NT2/D1 (cell line): ENCODE measurements at regions not wholly inside any gene's neighbourhood (a gene's known extent, or its start where the extent isn't known, plus 50 kb on each side); places are given as distances from the start of the nearest gene placed in this dataset.

Experiments used
- DNase-seq: peaks from one replicate; pipeline ENCODE4 v3.0.0-alpha.2; 2011; ENCODE audit warnings: low read depth, low spot score
- H3K27me3 ChIP-seq: 2 replicates; pipeline ENCODE4 v1.6.0; 2011; ENCODE audit warnings: mild to moderate bottlenecking; ENCODE audit not compliant: insufficient read length, insufficient read depth
- H3K36me3 ChIP-seq: 2 replicates; pipeline ENCODE4 v1.6.1; 2011; ENCODE audit warnings: mild to moderate bottlenecking, low read length, mixed read lengths; ENCODE audit not compliant: insufficient read depth, insufficient read length
- H3K4me1 ChIP-seq: 2 replicates; pipeline ENCODE4 v1.5.1; 2011; ENCODE audit not compliant: insufficient read depth, insufficient read length
- H3K4me3 ChIP-seq: 2 replicates; pipeline ENCODE4 v1.5.1; 2011; ENCODE audit warnings: low read depth; ENCODE audit not compliant: insufficient read length
- H3K9ac ChIP-seq: 2 replicates; pipeline ENCODE4 v1.6.0; 2011; ENCODE audit warnings: low read depth; ENCODE audit not compliant: insufficient read length
- H3K9me3 ChIP-seq: 2 replicates; pipeline ENCODE4 v1.5.1; 2011; ENCODE audit warnings: mild to moderate bottlenecking, low read length; ENCODE audit not compliant: insufficient read depth
- SUZ12 ChIP-seq: IDR thresholded peaks from 2 replicates; pipeline ENCODE4 v1.6.1; 2011; ENCODE audit not compliant: insufficient read length, insufficient read depth; ENCODE audit errors: extremely low read depth
- YY1 ChIP-seq: IDR thresholded peaks from 2 replicates; pipeline ENCODE4 v1.6.1; 2011; ENCODE audit not compliant: insufficient read length, insufficient read depth
- ZNF274 ChIP-seq: IDR thresholded peaks from 2 replicates; pipeline ENCODE4 v1.6.1; 2011; ENCODE audit warnings: mild to moderate bottlenecking, low read depth, low read length

DNA sequence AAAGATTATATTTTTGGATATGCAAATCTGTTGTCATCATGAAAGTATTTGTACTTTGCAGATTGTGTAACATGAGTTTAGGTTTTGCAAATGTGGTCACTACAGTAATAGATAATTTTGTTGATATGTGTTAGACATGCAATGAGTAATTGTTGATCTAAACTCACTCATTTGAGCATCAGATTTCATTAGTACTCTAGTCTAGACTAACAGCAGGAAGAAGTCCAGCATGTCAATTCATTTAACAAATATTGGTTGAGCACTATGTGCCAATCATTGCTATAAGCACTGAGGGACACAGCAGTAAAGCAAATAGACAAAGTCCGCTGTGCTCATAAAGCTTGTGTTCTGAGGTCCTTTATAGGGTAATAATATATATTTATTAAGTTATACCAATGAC lies 350.0 kb downstream of the USP25 start:
- no peak for DNase-seq
- Histone ChIP-seq H3K9me3 (no peaks in the 10 kb centered on the region), H3K27me3 (no peaks in the 10 kb centered on the region), H3K4me1 (no peaks in the 10 kb centered on the region), H3K36me3 (no peaks in the 10 kb centered on the region), H3K4me3 (no peak overlapping the region), H3K9ac (no peak overlapping the region)
- no peak for TF ChIP-seq YY1
- TF ChIP-seq SUZ12, result no peak
- no peak for TF ChIP-seq ZNF274

- Histone ChIP-seq H3K4me3 (no peak overlapping the region), H3K9ac (no peak overlapping the region), H3K4me1 (no peaks in the 10 kb centered on the region), H3K9me3 (no peaks in the 10 kb centered on the region), H3K36me3 (no peaks in the 10 kb centered on the region), H3K27me3 (no peaks in the 10 kb centered on the region)
- DNase-seq, result no peak
- TF ChIP-seq ZNF274, result no peak
- no peak for TF ChIP-seq YY1
- TF ChIP-seq SUZ12, result no peak
Measured at GRCh38 chr21:16081304-16081703, 351.5 kb downstream of the USP25 start.

GRCh38 chr21:16082038-16082816 lies 352.4 kb downstream of the USP25 start:
- H3K9me3 ChIP-seq, result no peaks in the 10 kb centered on the region
- H3K36me3 ChIP-seq, result no peaks in the 10 kb centered on the region
- H3K4me1 ChIP-seq, result no peaks in the 10 kb centered on the region
- H3K9ac ChIP-seq, result no peak overlapping the region
- H3K4me3 ChIP-seq, result no peak overlapping the region
- no peaks in the 10 kb centered on the region for H3K27me3 ChIP-seq
- no peak for TF ChIP-seq ZNF274
- TF ChIP-seq YY1, result no peak
- TF ChIP-seq SUZ12, result no peak
- no peak for DNase-seq

DNA sequence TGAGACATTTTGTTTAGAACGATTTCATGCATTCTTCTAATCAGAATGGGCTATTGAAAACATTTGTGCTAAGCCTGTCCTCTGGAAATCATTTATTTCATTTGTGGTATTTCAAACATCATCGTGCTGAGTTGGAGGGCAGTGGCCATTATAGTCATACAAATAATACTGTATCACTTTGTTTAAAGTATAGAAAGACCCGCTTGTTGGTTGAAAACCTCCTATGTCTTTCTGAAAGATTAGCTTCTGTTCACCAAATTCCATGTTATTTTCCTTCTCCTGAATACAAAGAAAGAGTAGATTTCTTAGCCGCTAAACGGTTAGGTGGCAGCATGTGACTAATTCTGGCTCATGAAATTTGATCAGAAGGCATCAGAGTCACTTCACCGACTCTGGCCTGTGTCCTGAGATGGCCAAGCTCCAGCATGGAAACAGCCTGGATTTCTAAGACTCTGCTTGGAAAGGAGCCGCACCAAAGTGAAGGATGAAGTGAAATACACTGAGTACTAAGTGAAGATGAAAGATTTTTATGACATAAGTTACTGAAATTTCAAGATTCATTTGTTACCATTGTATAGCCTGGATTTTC lies 355.1 kb downstream of the USP25 start:
- TF ChIP-seq YY1 (no peak), SUZ12 (no peak), ZNF274 (no peak)
- Histone ChIP-seq H3K9me3 (no peaks in the 10 kb centered on the region), H3K27me3 (no peaks in the 10 kb centered on the region), H3K4me1 (no peaks in the 10 kb centered on the region), H3K4me3 (no peak overlapping the region), H3K9ac (no peak overlapping the region), H3K36me3 (no peaks in the 10 kb centered on the region)
- no peak for DNase-seq

GRCh38 chr21:16085421-16085820 lies 355.6 kb downstream of the USP25 start:
- no peaks in the 10 kb centered on the region for H3K9me3 ChIP-seq
- no peak for DNase-seq
- H3K4me1 ChIP-seq, result no peaks in the 10 kb centered on the region
- no peak for TF ChIP-seq YY1
- no peak for TF ChIP-seq ZNF274
- no peak for TF ChIP-seq SUZ12
- no peak overlapping the region for H3K4me3 ChIP-seq
- no peaks in the 10 kb centered on the region for H3K27me3 ChIP-seq
- no peak overlapping the region for H3K9ac ChIP-seq
- no peaks in the 10 kb centered on the region for H3K36me3 ChIP-seq

DNA sequence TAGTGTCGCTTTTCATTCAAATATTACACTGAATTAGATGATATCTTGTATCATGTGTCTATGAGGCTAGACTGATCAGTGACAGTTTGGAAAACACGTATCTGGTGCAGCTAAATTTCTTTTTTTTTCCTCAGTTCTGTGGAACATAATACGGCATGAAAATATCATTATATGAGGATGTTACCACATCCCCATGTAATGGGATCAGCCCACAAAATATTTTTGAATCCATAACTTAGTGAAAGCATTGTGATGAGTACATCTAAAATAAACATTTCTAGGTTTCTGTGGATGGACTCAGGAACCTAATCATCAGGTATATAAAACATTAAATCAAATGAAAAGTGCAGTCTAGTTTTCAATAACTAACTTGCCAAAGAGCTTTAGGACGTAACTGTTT lies 356.3 kb downstream of the USP25 start:
- no peaks in the 10 kb centered on the region for H3K36me3 ChIP-seq
- H3K9ac ChIP-seq, result no peak overlapping the region
- no peaks in the 10 kb centered on the region for H3K27me3 ChIP-seq
- DNase-seq, result no peak
- H3K4me3 ChIP-seq, result no peak overlapping the region
- H3K4me1 ChIP-seq, result no peaks in the 10 kb centered on the region
- TF ChIP-seq ZNF274 (no peak), SUZ12 (no peak), YY1 (no peak)
- no peaks in the 10 kb centered on the region for H3K9me3 ChIP-seq

DNA sequence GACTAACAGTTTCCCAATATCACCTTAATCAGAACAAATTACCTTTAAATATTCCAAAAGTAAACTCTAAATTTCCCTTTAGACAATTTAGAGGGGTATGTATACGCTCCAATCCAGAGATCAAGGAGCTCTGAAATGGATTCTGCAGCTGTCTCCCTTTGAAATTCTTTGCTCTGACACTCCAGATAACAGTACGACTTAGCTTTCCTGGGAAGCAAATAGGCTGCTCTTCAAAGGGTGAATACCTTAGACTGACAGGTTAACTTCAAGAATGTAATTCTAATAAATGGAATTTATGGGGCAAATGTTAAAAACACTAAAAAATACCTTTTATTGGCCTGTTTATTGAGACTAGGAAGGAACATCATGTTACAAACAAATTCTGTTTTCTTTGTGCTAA lies 357.2 kb downstream of the USP25 start:
- no peak for TF ChIP-seq ZNF274
- no peak for TF ChIP-seq YY1
- TF ChIP-seq SUZ12, result no peak
- H3K4me1 ChIP-seq, result no peaks in the 10 kb centered on the region
- no peak overlapping the region for H3K9ac ChIP-seq
- H3K36me3 ChIP-seq, result no peaks in the 10 kb centered on the region
- no peaks in the 10 kb centered on the region for H3K27me3 ChIP-seq
- no peak overlapping the region for H3K4me3 ChIP-seq
- no peaks in the 10 kb centered on the region for H3K9me3 ChIP-seq
- no peak for DNase-seq
